GM18507 (cell line): ENCODE measurements at regions not wholly inside any gene's neighbourhood (a gene's known extent, or its start where the extent isn't known, plus 50 kb on each side); places are given as distances from the start of the nearest gene placed in this dataset.
A peak's percentile ranks its signal among the peaks of the same experiment; 100 is the strongest.
"Not testable (repeated sequence)": the region's sequence is repeated elsewhere in the genome, so short reads cannot be mapped to it uniquely, and the experiment has no call there.

Source experiments
- DNase-seq: peaks from one replicate; pipeline ENCODE4 v3.0.0; 2011; ENCODE audit warnings: low read depth; ENCODE audit not compliant: insufficient read length; ENCODE audit errors: extremely low spot score
- FAIRE-seq: peaks from 2 replicates; lab custom pipeline; 2011; peaks lifted over from hg19 to GRCh38; lab: Jason Lieb, UNC

DNA sequence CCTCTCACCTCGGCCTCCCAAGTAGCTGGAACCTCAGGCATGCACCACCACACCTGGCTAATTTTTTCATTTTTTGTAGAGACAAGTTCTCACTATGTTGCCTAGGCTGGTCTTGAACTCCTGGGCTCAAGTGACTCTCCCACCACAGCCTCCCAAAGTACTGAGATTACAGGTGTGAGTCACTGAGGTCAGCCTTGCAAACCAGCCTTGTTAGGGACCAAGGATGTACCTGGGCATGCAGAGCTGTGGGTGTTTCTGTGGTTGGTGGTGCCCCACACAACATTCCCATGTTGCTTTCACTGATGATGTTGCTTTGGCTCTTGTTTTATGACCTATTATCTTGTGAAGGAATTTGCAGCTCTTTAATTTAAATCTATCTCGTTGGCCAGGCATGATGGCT is 54.8 kb downstream of the OTUD1 start:
- no peak for FAIRE-seq
- DNase-seq, result no peak

DNA sequence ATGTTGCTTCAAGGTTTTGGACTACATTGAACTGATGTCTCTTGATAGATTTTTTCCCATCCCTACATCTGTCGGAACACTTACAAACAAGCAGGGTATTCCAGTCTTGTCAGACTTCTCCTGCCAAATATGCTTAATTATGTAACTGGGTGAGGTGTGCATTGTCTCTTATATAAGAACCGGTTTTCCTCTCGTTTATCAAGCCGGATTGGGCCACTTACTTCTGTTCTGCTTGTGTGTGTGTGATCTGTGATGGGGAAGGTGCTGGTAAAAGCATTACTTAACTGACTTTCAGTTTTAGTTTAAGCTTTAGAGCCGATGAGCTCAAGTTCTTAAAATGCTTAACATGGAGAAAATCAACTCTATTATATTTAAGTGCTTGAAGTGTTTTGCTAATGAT is 57.9 kb downstream of the OTUD1 start:
- FAIRE-seq, result no peak
- DNase-seq, result no peak

DNA sequence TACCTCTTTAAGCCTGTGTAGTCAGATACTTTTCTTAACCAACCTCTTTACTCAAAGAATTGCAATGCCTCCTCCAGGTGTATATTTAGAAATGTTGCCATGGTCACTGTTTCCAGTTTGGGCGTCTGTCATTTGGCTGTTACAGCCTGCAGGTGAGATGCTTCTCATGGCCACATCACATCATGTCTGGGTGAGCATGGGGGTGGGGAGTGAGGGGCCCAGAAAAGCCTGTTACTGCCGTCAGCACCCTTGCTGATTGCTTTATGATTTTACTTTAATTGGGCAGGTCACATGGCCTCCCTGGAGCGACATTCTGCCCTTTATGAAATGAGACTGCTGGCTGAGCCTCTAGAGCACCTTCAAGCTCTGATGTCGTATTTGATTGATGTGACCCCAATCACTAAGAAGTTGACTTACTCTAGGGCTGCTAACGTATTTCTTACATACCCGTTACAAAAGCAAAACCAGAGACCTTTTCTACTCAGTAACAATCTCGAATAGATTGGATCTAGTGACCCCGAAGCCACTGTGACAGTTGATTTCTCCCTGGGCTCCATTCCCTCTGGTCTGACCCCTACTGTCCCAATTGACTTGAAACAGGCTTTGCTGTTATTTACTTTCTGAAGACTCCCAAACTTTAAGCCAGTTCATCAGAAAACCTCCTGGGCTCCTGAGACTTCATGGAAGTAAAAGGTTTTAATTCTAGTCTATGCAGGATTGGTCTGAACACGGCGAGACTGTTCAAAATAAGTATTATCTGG is 60.7 kb downstream of the OTUD1 start:
- DNase-seq (no peak), FAIRE-seq (no peak)

DNA sequence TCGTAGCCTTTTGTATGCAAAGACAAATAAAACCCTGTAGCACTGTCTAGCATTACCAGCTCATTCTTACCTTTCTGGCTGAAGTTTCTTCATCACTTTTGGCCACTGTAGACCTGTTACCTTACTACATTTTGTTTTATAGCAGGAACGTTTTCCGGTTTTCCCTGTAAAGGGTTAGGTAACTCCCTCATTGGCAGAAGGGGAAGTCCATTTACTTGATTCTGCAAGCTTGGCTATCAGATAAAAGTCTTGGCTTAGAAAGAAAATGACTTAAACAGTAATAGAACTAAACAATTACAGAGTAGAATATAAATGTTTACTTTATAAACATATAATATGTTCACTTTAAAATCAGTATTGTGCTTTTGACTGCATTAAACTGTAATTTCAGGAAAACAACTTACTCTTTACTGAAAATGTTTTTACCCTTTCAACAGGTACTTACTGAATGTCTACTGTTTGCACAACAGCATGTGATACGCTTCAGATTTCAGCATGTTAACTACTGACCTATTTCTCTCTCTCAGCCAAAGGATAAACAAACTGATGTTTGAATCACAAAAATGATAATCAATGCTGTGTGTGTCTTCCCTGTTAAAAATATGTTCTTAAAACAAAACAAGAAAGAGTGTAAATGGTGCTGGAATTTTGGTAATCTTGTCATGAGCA is 67.1 kb downstream of the OTUD1 start:
- FAIRE-seq (no peak), DNase-seq (no peak)

DNA sequence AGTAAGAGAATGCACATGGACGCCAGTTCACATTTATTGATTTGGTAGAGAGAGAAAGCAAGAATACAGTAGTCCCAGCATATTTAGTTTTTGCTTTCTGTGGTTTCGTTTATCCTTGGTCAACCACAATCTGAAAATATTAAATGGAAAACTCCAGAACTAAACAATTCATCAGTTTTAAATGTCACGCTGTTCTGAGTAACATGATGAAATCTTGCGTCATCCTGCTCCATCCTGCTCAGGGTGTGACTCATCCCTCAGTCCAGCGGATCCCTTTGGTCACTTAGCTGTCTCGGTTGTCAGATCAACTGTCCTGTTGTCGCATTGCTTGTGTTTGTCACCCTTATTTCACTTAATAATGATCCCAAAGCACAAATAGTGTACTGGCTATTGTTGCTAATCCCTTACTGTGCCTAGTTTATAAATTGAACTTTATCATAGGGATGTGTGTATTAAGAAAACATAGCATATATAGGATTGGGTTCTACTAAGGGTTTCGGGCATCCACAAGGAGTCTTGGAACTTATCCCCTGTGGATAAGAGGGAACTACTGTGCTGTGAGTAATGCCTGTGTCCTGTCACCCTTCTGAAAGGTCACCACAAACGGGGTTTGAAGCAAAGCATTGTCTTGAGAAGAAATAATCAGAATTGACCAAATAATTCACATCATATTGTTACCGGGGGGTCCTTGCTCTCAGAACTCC is 73.6 kb downstream of the OTUD1 start:
- no peak for DNase-seq
- no peak for FAIRE-seq

DNA sequence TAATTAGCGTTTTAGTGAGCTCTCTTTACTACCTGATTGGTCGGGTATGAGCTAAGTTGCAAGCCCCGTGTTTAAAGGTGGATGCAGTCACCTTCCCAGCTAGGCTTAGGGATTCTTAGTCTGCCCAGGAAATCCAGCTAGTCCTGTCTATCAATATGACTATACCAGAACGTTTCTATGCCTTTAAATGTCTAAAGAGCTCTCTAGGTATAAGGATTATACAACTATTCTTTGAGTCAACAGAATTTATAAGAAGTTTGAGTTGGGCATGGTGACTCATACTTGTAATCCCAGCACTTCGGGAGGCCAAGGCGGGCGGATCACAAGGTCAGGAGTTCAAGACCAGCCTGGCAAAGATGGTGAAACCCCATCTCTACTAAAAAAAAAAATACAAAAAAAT is 74.7 kb downstream of the OTUD1 start:
- not testable (repeated sequence) for DNase-seq, FAIRE-seq

DNA sequence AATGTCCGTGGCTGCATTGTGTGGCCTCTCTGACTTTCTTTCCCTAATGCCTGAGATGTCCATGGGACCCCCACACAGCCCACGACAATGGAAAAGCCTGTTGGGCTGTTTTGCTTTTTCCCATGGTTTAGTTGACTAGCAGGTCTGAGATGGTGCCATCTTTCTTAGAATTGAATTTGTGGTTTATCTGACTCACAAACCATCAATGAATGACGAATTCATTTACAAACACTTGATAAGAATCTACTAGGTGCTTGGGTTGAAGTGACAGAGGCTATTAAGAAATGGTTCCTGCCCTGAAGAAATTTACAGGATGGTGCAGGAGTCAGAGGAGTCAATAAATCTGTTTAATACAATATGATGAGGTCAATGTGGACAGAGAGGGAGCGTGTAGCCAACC is 75.4 kb downstream of the OTUD1 start:
- no peak for FAIRE-seq

DNA sequence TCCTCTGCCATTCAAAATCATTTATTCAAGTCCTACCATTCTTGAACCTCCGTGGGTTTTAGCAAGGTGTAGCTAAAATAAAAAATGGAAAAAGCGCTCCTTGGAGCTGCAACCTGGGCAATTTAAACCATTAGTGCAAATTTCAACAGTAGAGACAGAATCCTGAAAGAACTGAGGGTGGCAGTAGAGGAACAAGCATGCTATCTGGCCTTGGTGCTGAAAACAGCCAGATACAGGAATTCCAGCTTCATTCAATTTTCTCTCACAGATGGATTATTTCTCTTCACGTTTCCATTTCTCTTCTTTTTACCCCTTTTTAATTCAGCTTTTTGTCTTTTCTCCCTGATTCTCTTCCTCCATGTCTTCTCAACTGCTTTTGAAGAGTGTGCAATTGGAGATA is 77.7 kb downstream of the OTUD1 start:
- no peak for FAIRE-seq
- no peak for DNase-seq

More for the DNA sequence above, 75.4 kb downstream of the OTUD1 start:
- no peak for DNase-seq

DNA sequence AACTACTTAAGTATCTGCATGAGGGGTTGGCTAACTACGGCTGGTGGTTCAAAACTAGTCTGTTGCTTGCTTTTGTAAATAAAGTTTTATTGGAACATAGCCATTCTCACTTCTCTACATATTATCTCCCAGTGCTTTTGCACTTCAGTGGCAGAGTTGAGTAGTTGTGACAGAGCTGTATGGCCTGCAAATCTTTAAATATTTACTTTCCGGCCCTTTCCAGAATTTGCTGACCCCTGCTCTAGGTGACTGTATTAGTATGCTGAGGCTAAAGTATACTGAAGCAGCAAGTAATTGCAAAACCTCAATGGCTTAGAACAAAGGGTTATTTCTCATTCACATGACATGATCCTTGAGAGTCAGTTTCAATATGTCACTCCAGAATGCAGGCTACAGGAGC is 78.3 kb downstream of the OTUD1 start:
- DNase-seq (no peak), FAIRE-seq (no peak)

DNA sequence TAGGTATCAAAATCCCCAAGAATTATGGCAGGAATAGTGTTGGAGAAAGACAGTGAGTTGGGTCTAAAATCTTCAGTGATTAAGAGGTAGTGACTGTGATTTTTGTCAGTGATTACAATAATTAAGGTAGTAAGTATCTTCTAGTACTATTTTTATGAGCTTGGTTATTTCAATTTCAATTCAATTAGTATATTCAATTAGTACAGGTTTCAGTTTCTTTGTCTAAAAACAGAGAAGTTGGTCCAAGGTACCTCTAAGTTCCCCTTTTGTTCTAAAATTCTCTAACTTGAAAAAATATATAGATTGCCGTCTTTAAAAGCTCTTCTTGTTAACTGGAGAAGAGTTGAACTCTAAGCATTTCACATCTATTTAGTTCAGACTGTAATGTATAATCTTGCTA is 82.9 kb downstream of the OTUD1 start:
- FAIRE-seq (no peak), DNase-seq (no peak)

DNA sequence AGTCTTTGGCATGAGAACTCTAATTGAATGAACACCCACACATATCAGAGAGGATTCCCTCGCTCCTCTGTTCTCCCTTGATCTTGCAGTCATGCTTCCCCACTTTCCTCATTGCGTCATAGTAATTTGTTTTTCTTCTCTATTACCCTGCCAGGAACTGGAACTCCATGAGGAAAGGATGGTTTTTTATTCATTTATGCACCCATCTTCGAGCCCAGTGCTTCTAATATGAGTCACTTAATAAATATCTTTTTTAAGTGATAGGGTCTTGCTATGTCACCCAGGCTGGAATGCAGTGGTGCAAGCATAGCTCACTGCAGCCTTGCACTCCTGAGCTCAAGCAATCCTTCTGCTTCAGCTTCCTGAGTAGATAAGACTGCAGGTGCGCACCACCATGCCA is 83.5 kb downstream of the OTUD1 start:
- DNase-seq (no peak), FAIRE-seq (no peak)

DNA sequence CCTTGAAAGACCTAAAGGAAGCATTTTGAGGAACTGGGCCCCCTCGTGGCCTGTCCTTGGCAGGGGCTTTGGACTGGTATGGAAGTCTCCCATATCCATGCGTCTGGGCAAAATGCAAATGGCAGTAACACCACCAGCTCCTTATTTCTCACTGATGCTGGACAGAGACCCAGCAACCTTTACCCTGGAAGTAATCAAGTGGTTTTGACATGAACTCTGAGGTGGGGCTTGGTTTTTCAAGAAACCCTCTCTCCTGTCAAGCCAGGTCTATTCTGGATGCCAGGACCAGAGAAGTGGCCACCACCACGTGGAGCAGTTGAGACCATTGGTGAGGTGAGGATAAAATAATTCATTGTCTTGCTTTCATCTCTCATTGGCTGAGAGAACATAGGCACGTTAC is 84.4 kb downstream of the OTUD1 start:
- DNase-seq (no peak), FAIRE-seq (no peak)

DNA sequence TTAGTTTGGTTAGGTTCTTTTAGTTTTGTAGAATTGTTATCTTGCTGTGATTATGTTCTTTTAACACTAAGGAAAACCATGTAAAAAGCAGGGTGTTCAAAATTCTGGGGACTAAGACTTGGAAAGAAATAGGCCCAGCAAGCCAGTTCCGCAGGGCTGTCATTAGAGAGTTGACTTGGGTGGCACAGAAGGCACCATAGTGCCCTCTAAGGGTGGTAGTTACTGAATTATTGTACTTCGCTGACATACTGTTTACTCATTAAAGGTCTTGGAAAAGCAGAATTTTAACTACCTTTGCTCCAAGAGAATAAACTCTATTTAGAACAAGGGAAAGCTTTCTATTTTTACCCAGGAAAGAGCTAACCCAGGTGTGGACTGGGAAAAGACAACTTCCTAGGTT is 86.5 kb downstream of the OTUD1 start:
- DNase-seq (no peak), FAIRE-seq (peak; percentile 61)

DNA sequence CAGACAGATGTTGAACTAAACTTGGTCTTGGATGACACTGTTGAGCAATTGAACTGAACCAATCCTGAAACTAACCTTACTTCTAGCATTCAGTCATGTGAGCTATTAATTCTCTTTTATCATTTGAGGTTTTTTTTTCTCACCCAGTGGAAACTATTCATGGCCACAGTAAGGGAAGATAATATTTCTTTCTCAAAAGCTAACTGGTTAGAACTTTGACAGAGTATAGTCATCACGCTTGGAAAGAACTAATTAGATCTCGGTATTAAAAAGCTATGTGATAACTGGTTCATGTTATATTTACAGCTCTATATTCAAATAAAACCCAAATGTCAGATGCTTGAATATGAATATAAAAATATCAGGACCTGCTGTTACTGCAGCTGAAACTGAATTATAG is 89.5 kb downstream of the OTUD1 start:
- DNase-seq, result no peak
- no peak for FAIRE-seq

DNA sequence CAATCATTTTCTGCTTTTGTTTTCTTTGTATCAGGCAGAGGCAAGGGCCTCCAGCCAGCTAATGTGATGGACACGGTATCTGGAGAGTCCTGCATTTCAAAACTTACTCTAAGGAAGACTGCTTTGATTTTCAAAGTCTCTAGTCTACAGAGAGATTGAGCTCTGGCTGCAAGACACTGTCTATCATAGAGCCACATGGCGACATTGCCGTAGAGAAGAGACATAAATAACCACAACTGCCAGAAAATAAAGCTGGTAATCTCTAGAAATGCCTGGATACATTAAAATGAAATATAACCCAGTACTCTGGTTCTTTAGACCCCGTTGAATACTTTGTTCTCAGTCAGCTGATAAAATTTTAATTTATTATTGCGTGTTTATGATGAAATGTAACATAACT is 90.8 kb downstream of the OTUD1 start:
- FAIRE-seq, result no peak

DNA sequence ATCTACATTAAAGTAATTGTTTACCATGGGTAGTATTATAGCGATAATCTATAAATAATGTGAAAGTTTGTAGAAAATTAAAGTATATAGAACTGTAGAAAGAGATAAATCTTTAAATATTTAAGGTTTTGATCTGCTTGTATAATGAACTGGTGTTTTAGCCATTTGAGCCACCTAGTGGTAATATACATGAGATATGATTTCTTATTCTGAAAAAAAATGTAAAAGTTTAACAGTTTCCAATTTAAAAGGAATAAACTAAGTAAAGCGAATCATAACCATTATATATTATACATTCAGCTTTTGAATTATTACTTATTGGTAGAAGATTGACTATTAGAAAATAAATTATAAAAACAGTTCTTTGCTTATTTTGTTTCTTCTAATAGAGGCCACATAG is 91.2 kb downstream of the OTUD1 start:
- FAIRE-seq (no peak), DNase-seq (no peak)

More for the DNA sequence above, 90.8 kb downstream of the OTUD1 start:
- DNase-seq, result no peak

DNA sequence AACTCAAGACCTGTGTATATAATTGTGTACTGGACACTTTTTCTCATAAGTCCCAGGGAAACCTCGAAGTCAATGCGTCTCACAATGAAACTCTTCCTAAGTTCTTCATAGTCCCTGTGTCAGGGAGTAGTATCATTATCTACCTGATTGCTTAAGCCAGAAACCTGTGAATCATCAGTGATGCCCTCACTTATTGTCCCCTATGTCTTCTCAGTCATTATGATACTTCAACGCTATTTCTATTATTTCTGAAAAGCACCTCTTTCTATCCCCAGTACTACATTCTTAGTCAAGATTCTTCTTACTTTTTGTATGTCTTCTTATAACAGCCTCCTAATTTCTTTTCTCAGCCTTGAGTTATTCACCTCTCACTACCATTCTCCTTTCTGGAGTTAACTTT is 94.3 kb downstream of the OTUD1 start:
- FAIRE-seq (no peak), DNase-seq (no peak)

DNA sequence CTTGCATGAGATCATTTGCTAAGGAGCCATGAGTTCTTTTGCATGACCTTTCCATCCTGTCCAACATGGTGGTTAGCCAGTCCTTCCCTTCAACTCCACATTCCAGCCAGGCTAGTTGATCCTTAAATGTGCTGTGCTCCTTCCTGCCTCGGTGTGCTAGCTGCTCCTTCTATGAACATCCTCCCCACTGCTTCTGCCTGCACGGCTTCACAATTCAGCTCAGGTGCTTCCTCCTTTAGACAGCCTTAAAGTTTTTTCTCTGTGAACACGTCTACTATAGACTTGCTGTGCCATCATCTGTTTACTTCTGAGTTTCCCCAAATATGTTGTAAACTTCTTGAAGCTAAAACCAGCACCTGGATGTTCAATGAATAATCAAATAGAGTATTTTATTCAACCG is 95.5 kb downstream of the OTUD1 start:
- DNase-seq (no peak), FAIRE-seq (no peak)

DNA sequence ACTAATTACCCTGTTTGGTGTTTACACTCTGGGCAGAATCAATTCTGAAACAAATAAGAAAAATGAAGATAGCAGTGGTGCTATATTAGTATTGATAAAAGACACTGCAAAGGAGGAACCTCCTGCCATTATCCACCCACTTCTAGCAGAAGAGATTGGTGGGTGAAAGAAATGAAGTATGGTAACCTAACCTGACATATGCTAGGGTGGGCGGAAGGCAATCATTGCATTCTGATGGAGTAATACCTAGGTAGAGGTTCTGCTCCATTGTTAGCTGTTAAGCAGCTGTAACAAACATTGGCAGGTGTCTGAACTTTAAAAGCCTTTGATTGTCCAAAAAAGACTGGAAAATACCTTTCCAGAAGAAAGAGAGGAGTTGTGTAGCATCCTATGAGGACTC is 95.9 kb downstream of the OTUD1 start:
- no peak for FAIRE-seq
- DNase-seq, result no peak

DNA sequence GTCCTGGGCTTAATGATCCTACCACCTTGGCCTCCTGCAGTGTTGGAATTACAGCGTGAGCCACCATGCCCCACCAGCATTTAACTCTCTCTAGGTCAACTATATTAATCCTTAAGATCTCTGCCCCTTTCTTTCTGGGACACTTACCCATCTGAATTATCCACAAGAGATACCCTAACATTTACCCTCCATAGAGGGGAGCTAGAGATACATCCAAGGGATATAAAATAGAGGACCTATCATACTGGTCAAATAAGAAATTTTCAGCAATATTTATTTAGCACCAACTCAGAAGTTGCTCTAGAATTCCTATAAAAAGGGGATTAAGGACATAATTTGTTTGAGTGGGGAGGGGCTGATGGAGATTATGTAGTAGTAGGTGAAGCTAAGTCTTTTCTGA is 96.5 kb downstream of the OTUD1 start:
- no peak for FAIRE-seq
- no peak for DNase-seq

DNA sequence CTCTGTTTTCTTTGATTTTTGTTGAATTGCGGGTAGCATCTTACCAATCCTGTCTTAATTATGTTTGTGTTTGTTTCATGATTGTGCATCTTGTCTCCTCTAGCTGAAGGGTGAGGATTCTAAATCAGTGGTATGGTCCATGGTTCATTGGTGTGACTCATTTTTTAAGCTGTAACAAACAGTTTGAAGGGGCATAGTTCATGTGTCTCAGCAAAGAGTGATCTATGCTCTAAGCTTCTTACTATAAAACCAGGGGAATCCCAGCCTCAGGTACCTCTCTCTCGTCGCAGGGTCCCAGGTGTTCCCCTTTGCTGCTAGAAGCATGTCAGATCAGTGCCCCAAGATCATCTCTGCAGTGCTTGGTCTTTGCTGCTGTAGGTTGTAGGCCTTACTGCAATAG is 100.1 kb downstream of the OTUD1 start:
- FAIRE-seq (no peak), DNase-seq (no peak)
